ENCODE measurements at regions not wholly inside any gene's neighbourhood (a gene's known extent, or its start where the extent isn't known, plus 50 kb on each side); places are given as distances from the start of the nearest gene placed in this dataset.

DNA sequence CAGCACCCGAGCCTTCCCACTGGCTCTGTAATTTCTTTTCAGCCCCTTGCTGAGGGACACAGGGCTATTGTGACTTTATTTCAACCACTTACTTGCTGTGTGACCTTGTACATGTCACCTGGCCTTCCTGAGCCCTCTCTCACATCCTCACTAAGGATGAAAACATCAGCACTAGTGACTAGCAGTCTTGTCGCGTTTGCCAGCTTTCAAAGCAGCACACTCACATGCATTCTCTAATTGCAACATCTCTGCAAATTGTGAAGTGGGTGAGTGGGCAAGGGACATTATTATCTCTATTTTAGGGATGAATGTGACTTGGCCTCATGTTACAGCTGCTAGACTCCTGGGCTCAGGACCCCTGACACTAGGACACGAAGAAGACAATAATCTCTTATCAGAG, 144.5 kb downstream of the SEC61B start:
- H3K27me3 ChIP-seq (ENCODE audit: insufficient read depth, poor library complexity, severe bottlenecking): peaks cover 11% of the 10 kb centered on the region
- H3K27ac ChIP-seq (replicated peaks): no peak overlapping the region
- H3K4me3 ChIP-seq (replicated peaks; ENCODE audit: insufficient read depth, low read length): no peak overlapping the region
- TF ChIP-seq GABPA (IDR thresholded peaks at IDR 0.05; ENCODE audit: low read depth) (no peak), SPI1 (IDR thresholded peaks at IDR 0.05; ENCODE audit: borderline replicate concordance, low read depth) (no peak), POLR2AphosphoS5 (IDR thresholded peaks at IDR 0.05; ENCODE audit: low read depth) (no peak)
- TF ChIP-seq, protein P1, sequence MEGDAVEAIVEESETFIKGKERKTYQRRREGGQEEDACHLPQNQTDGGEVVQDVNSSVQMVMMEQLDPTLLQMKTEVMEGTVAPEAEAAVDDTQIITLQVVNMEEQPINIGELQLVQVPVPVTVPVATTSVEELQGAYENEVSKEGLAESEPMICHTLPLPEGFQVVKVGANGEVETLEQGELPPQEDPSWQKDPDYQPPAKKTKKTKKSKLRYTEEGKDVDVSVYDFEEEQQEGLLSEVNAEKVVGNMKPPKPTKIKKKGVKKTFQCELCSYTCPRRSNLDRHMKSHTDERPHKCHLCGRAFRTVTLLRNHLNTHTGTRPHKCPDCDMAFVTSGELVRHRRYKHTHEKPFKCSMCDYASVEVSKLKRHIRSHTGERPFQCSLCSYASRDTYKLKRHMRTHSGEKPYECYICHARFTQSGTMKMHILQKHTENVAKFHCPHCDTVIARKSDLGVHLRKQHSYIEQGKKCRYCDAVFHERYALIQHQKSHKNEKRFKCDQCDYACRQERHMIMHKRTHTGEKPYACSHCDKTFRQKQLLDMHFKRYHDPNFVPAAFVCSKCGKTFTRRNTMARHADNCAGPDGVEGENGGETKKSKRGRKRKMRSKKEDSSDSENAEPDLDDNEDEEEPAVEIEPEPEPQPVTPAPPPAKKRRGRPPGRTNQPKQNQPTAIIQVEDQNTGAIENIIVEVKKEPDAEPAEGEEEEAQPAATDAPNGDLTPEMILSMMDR (IDR thresholded peaks at IDR 0.05; ENCODE audit: insufficient read depth, low read length): no peak
- TF ChIP-seq, protein P2, sequence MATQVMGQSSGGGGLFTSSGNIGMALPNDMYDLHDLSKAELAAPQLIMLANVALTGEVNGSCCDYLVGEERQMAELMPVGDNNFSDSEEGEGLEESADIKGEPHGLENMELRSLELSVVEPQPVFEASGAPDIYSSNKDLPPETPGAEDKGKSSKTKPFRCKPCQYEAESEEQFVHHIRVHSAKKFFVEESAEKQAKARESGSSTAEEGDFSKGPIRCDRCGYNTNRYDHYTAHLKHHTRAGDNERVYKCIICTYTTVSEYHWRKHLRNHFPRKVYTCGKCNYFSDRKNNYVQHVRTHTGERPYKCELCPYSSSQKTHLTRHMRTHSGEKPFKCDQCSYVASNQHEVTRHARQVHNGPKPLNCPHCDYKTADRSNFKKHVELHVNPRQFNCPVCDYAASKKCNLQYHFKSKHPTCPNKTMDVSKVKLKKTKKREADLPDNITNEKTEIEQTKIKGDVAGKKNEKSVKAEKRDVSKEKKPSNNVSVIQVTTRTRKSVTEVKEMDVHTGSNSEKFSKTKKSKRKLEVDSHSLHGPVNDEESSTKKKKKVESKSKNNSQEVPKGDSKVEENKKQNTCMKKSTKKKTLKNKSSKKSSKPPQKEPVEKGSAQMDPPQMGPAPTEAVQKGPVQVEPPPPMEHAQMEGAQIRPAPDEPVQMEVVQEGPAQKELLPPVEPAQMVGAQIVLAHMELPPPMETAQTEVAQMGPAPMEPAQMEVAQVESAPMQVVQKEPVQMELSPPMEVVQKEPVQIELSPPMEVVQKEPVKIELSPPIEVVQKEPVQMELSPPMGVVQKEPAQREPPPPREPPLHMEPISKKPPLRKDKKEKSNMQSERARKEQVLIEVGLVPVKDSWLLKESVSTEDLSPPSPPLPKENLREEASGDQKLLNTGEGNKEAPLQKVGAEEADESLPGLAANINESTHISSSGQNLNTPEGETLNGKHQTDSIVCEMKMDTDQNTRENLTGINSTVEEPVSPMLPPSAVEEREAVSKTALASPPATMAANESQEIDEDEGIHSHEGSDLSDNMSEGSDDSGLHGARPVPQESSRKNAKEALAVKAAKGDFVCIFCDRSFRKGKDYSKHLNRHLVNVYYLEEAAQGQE (IDR thresholded peaks at IDR 0.05; ENCODE audit: insufficient replicate concordance, low read depth): no peak
- DNase-seq (ENCODE audit: low read depth in 1 of 2, low spot score in 1 of 2): no peak

DNA sequence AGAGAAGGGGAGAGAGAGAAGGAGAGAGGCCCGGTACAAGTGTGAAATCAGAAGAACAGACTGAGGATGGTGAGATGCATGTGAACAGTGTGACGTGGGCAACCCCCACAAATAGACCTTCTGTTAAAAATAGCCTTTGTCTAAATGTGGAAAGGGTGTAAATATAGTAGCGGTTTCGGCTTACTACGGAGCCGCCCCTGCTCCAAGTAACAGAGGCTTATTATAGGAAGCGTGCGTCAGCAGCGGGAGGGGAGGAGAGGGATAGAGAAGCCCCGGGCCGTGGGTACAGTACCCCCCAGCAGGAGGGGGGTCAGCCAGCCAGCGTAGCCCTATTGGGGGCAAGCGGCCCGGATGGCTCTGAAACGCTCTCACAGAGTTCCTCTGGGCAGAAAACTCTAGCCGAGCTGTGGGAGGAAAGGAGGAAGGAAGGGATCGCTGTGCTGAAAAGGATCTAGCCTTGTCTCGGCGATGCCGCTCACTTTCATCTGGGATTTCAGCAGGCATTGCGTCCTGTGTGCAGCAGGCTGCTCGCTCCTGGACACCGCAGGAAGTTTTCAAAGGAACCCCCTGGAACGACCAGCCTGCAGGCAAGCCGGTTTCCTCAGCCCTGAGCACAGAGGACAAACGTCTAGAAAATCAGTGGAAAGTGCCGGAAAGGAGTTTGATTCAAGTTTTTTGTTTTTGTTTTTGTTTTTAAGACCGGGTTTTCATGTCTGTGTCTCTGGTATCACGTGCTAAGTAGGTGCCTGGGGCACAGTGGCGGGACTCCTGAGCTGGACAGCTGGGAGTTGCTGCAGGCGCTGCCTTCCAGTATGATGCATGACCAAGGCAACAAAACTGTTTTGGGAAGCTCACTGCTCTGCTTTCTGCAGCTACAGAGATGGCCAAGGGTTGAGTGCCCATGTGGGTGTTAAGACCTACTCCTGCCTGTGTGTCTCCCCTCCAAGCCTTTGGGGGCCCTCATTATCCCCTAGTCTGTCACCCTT, 146.6 kb downstream of the SEC61B start:
- peak; percentile 7 to 26 for DNase-seq (ENCODE audit: low read depth in 1 of 2, low spot score in 1 of 2)
- peak overlapping the region; percentile 30 for H3K4me3 ChIP-seq (replicated peaks; ENCODE audit: insufficient read depth, low read length)
- TF ChIP-seq, protein P1 (IDR thresholded peaks at IDR 0.05; ENCODE audit: insufficient read depth, low read length): no peak
- TF ChIP-seq POLR2AphosphoS5 (IDR thresholded peaks at IDR 0.05; ENCODE audit: low read depth): no peak
- TF ChIP-seq, protein P2 (IDR thresholded peaks at IDR 0.05; ENCODE audit: insufficient replicate concordance, low read depth): no peak
- no peak for TF ChIP-seq SPI1 (IDR thresholded peaks at IDR 0.05; ENCODE audit: borderline replicate concordance, low read depth)
- TF ChIP-seq GABPA (IDR thresholded peaks at IDR 0.05; ENCODE audit: low read depth): no peak
- H3K27ac ChIP-seq (replicated peaks): no peak overlapping the region
- H3K27me3 ChIP-seq (ENCODE audit: insufficient read depth, poor library complexity, severe bottlenecking): peaks cover 11% of the 10 kb centered on the region

DNA sequence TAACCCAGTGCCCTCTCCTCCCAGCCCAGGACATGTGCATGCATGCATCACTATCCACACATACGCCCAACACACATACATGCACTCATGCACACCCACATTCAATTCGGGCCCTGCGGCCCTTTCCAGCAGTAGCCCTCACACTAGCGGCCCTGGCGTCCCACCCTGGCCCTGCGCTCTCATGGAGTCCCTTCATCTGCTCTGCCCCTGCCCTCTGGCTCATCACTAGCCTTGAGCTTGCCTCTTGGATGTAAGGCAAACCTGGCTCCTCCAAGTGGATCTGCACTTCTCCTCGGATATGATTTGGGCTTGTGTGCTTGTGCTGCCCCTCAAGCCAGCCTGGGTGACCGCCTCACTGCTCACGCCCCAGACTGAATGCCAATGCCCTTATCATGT, 147.2 kb downstream of the SEC61B start:
- Histone ChIP-seq H3K27me3 (ENCODE audit: insufficient read depth, poor library complexity, severe bottlenecking) (peaks cover 11% of the 10 kb centered on the region), H3K4me3 (replicated peaks; ENCODE audit: insufficient read depth, low read length) (no peak overlapping the region), H3K27ac (replicated peaks) (no peak overlapping the region)
- DNase-seq (ENCODE audit: low read depth in 1 of 2, low spot score in 1 of 2): no peak
- TF ChIP-seq, protein P2 (IDR thresholded peaks at IDR 0.05; ENCODE audit: insufficient replicate concordance, low read depth): no peak
- TF ChIP-seq, protein P1 (IDR thresholded peaks at IDR 0.05; ENCODE audit: insufficient read depth, low read length): no peak
- TF ChIP-seq POLR2AphosphoS5 (IDR thresholded peaks at IDR 0.05; ENCODE audit: low read depth) (no peak), GABPA (IDR thresholded peaks at IDR 0.05; ENCODE audit: low read depth) (no peak), SPI1 (IDR thresholded peaks at IDR 0.05; ENCODE audit: borderline replicate concordance, low read depth) (no peak)

Measured in HL-60 (cell line).